ENCODE measurements at regions not wholly inside any gene's neighbourhood (a gene's known extent, or its start where the extent isn't known, plus 50 kb on each side); places are given as distances from the start of the nearest gene placed in this dataset.

GRCh38 chr13:89726690-89727435, 1620.6 kb upstream of the MIR17HG start:
- H3K36me3 Mint-ChIP-seq, result no peaks in the 10 kb centered on the region
- H3K9me3 Mint-ChIP-seq, result peaks cover 8% of the 10 kb centered on the region
- no peak overlapping the region for H3K4me3 Mint-ChIP-seq
- H3K27ac Mint-ChIP-seq, result no peak overlapping the region
- no peaks in the 10 kb centered on the region for H3K4me1 Mint-ChIP-seq (ENCODE audit: unreplicated experiment)
- no peak for TF ChIP-seq CTCF (conservative IDR thresholded peaks at IDR 0.05)
- H3K27me3 Mint-ChIP-seq, result no peaks in the 10 kb centered on the region
- DNase-seq (ENCODE audit: extremely low spot score, unreplicated experiment), result no peak

GRCh38 chr13:89733829-89734228, 1613.7 kb upstream of the MIR17HG start:
- no peak for TF ChIP-seq CTCF (conservative IDR thresholded peaks at IDR 0.05)
- H3K27ac Mint-ChIP-seq, result no peak overlapping the region

GRCh38 chr13:89737051-89737450, 1610.4 kb upstream of the MIR17HG start:
- Mint-ChIP-seq H3K4me3 (no peak overlapping the region), H3K27me3 (no peaks in the 10 kb centered on the region), H3K36me3 (no peaks in the 10 kb centered on the region), H3K4me1 (ENCODE audit: unreplicated experiment) (no peaks in the 10 kb centered on the region), H3K9me3 (no peaks in the 10 kb centered on the region), H3K27ac (no peak overlapping the region)
- DNase-seq (ENCODE audit: extremely low spot score, unreplicated experiment), result no peak
- no peak for TF ChIP-seq CTCF (conservative IDR thresholded peaks at IDR 0.05)

More at GRCh38 chr13:89733829-89734228, 1613.7 kb upstream of the MIR17HG start:
- H3K36me3 Mint-ChIP-seq, result no peaks in the 10 kb centered on the region
- no peak overlapping the region for H3K4me3 Mint-ChIP-seq
- no peaks in the 10 kb centered on the region for H3K4me1 Mint-ChIP-seq (ENCODE audit: unreplicated experiment)
- H3K27me3 Mint-ChIP-seq, result no peaks in the 10 kb centered on the region
- H3K9me3 Mint-ChIP-seq, result no peaks in the 10 kb centered on the region
- no peak for DNase-seq (ENCODE audit: extremely low spot score, unreplicated experiment)

GRCh38 chr13:89738072-89738471, 1609.4 kb upstream of the MIR17HG start:
- no peak for TF ChIP-seq CTCF (conservative IDR thresholded peaks at IDR 0.05)
- Mint-ChIP-seq H3K9me3 (no peaks in the 10 kb centered on the region), H3K4me3 (no peak overlapping the region), H3K36me3 (no peaks in the 10 kb centered on the region), H3K4me1 (ENCODE audit: unreplicated experiment) (no peaks in the 10 kb centered on the region), H3K27ac (no peak overlapping the region), H3K27me3 (no peaks in the 10 kb centered on the region)
- DNase-seq (ENCODE audit: extremely low spot score, unreplicated experiment), result no peak

GRCh38 chr13:89740994-89741685, 1606.3 kb upstream of the MIR17HG start:
- no peak for DNase-seq (ENCODE audit: extremely low spot score, unreplicated experiment)
- no peak for TF ChIP-seq CTCF (conservative IDR thresholded peaks at IDR 0.05)
- no peak overlapping the region for H3K4me3 Mint-ChIP-seq
- H3K27ac Mint-ChIP-seq, result no peak overlapping the region
- no peaks in the 10 kb centered on the region for H3K36me3 Mint-ChIP-seq
- H3K27me3 Mint-ChIP-seq, result no peaks in the 10 kb centered on the region
- H3K9me3 Mint-ChIP-seq, result no peaks in the 10 kb centered on the region
- peaks cover under 1% of the 10 kb centered on the region for H3K4me1 Mint-ChIP-seq (ENCODE audit: unreplicated experiment)

All from type B pancreatic cell (in vitro differentiated cells).